DND-41 (cell line): ENCODE measurements at regions not wholly inside any gene's neighbourhood (a gene's known extent, or its start where the extent isn't known, plus 50 kb on each side); places are given as distances from the start of the nearest gene placed in this dataset.

Source experiments
- ATAC-seq: fragments of 200-7000 bp; cut with Tn5 transposase; 3 replicates; pipeline ENCODE4 v1.9.1; 2021; ENCODE audit warnings: low read depth; ENCODE audit not compliant: insufficient read depth
- DNase-seq: peaks from one replicate; pipeline ENCODE4 v3.0.0-alpha.2; 2020
- H2AFZ ChIP-seq: 2 replicates; pipeline ENCODE4 v1.6.0; 2012; ENCODE audit warnings: low read depth, low read length
- H3K27ac ChIP-seq: 2 replicates; pipeline ENCODE4 v1.5.1; 2012; ENCODE audit warnings: low read length, inconsistent platforms
- H3K27me3 ChIP-seq: fragments of 200-600 bp; sonication (generic); 2 replicates; pipeline ENCODE4 v1.6.0; 2012; ENCODE audit warnings: low read length, mild to moderate bottlenecking, inconsistent platforms; ENCODE audit not compliant: insufficient read depth, poor library complexity
- H3K36me3 ChIP-seq: 2 replicates; pipeline ENCODE4 v1.5.1; 2012; ENCODE audit warnings: low read length, inconsistent platforms; ENCODE audit not compliant: insufficient read depth
- H3K4me1 ChIP-seq: 2 replicates; pipeline ENCODE4 v1.5.1; 2012; ENCODE audit warnings: mild to moderate bottlenecking, low read length; ENCODE audit not compliant: insufficient read depth
- H3K4me2 ChIP-seq: 2 replicates; pipeline ENCODE4 v1.6.0; 2012; ENCODE audit warnings: mild to moderate bottlenecking, moderate library complexity, low read length, inconsistent platforms; ENCODE audit not compliant: insufficient read depth
- H3K4me3 ChIP-seq, 2 experiments: fragments of 200-600 bp in 1 of 2; shearing (Covaris generic) in 1 of 2; 2 replicates each; pipeline ENCODE4 v1.5.1; 2012 to 2016; ENCODE audit warnings: inconsistent platforms in 2 of 2, low read length in 2 of 2, mild to moderate bottlenecking in 2 of 2, low read depth in 1 of 2, moderate library complexity in 1 of 2
- H3K79me2 ChIP-seq: 2 replicates; pipeline ENCODE4 v1.6.0; 2012; ENCODE audit warnings: low read length, inconsistent platforms; ENCODE audit not compliant: insufficient read depth
- H3K9ac ChIP-seq: 2 replicates; pipeline ENCODE4 v1.6.0; 2012; ENCODE audit warnings: low read depth, mild to moderate bottlenecking, inconsistent platforms, low read length, moderate library complexity
- H3K9me3 ChIP-seq: 2 replicates; pipeline ENCODE4 v1.5.1; 2012; ENCODE audit warnings: low read length, moderate library complexity, mild to moderate bottlenecking, inconsistent platforms; ENCODE audit not compliant: insufficient read depth, severe bottlenecking
- H4K20me1 ChIP-seq: 2 replicates; pipeline ENCODE4 v1.6.0; 2012; ENCODE audit warnings: low read length; ENCODE audit not compliant: insufficient read depth
- CTCF ChIP-seq: IDR thresholded peaks from 2 replicates; pipeline ENCODE4 v1.5.1; 2012; ENCODE audit warnings: borderline replicate concordance, low read length, moderate library complexity, mild to moderate bottlenecking; ENCODE audit not compliant: poor library complexity, severe bottlenecking; ENCODE audit errors: extremely low read depth
- EZH2 ChIP-seq: IDR thresholded peaks from 3 replicates; pipeline ENCODE4 v1.6.1; 2012; ENCODE audit warnings: borderline replicate concordance, low read depth, mild to moderate bottlenecking, moderate library complexity, low read length, inconsistent platforms; ENCODE audit not compliant: severe bottlenecking

DNA sequence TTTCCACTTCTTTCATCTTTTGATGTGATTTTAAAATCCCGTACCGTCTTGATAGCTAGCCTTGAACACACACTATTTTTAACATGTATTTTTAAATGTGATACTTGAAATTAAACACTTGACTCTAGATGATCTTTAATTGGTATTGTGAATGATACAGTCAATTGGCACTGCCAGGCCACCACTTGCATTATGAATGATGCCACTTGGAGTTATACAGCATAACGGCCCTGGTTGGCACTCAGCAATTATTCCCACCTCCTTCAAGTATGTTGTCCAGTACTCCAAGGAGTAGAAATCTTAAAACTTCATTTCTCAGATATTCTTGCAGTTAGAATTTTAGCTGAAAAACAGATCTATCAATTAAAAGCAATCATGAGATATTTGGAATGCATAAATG lies 62.9 kb downstream of the TENT5A start:
- Histone ChIP-seq H3K27me3 (no peaks in the 10 kb centered on the region), H3K36me3 (no peaks in the 10 kb centered on the region), H2AFZ (no peak overlapping the region), H3K4me3 (no peak overlapping the region), H3K9ac (no peak overlapping the region), H3K79me2 (no peaks in the 10 kb centered on the region), H3K4me1 (no peaks in the 10 kb centered on the region), H3K9me3 (no peaks in the 10 kb centered on the region), H4K20me1 (no peaks in the 10 kb centered on the region), H3K27ac (no peak overlapping the region), H3K4me2 (no peak overlapping the region)
- TF ChIP-seq EZH2 (no peak), CTCF (no peak)
- ATAC-seq (no peak), DNase-seq (no peak)

DNA sequence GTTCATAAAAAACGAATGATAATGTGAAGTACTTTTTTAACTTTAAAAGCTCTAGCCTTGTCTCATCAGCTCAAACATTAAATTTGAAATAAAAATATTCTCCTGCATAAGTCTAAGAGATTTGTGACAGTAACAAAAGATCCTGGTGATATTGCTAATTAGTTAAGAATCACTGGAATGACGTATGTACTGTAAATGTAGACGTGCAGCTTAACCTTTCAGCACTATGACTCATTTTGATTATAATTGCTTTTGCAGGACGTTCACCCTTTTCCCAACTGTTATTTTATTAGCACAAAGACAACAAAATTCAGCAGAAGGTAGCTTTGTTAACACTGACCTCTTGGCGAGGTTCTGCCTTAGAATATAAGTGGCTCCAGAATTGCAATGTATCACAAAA lies 68.6 kb downstream of the TENT5A start:
- Histone ChIP-seq H3K9me3 (no peaks in the 10 kb centered on the region), H3K27ac (no peak overlapping the region), H3K79me2 (no peaks in the 10 kb centered on the region), H3K4me1 (no peaks in the 10 kb centered on the region), H2AFZ (no peak overlapping the region), H3K27me3 (no peaks in the 10 kb centered on the region), H3K9ac (no peak overlapping the region), H3K4me2 (no peak overlapping the region), H4K20me1 (no peaks in the 10 kb centered on the region), H3K36me3 (no peaks in the 10 kb centered on the region), H3K4me3 (no peak overlapping the region)
- DNase-seq, result no peak
- ATAC-seq, result no peak
- no peak for TF ChIP-seq EZH2
- TF ChIP-seq CTCF, result no peak

DNA sequence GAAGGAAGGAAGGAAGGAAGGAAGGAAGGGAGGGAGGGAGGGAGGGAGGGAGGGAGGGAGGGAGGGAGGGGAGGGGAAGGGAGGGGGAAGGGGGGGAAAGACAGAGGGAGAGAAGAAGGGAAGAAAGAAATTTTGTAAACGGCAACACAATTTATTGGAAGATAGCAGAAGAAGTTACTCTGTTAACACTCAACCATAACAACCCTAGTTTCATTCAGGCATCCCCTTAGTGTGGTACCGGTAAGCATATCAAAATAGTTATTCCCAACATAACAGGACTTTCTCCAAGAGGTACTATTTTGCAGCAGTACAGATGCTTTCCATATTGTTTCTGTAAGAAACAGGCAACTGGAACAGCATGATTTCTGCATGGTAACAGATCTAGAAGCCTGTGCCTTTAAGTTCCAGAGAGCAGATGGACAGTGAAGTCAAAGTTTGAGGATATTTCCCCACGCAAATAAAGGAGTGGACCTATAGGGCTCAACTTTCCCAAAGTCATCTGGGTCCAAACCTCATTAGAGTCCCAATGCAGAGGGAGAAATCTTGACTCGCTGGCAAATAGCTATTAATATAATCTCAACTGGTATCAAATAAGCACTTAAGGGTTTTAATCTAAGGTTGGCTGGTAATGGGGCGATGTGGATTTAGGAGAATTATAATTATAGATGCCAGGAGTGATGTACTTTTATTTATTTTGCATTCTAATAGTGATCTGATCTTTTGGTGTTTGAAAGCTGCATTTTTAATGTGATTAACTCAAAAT lies 69.4 kb downstream of the TENT5A start:
- TF ChIP-seq EZH2 (no peak), CTCF (no peak)
- Histone ChIP-seq H3K9me3 (no peaks in the 10 kb centered on the region), H3K4me3 (no peak overlapping the region), H3K27me3 (no peaks in the 10 kb centered on the region), H2AFZ (no peak overlapping the region), H3K27ac (no peak overlapping the region), H3K4me2 (no peak overlapping the region), H4K20me1 (no peaks in the 10 kb centered on the region), H3K9ac (no peak overlapping the region), H3K79me2 (no peaks in the 10 kb centered on the region), H3K4me1 (no peaks in the 10 kb centered on the region), H3K36me3 (no peaks in the 10 kb centered on the region)
- ATAC-seq, result no peak
- DNase-seq, result no peak
